B cell (primary cell): ENCODE measurements at regions not wholly inside any gene's neighbourhood (a gene's known extent, or its start where the extent isn't known, plus 50 kb on each side); places are given as distances from the start of the nearest gene placed in this dataset.

ENCODE experiments used
- EZH2 ChIP-seq: IDR thresholded peaks from 2 replicates; pipeline ENCODE4 v1.6.1; 2012; ENCODE audit warnings: borderline replicate concordance, low read depth, mild to moderate bottlenecking, moderate library complexity, low read length; ENCODE audit not compliant: insufficient read depth, poor library complexity, severe bottlenecking
- TF ChIP-seq, protein P1 (sequence below): fragments of 200-600 bp; IDR thresholded peaks from one replicate; pipeline ENCODE4 v1.8.0; 2022; ENCODE audit warnings: antibody characterized with exemption, mild to moderate bottlenecking

- TF ChIP-seq, protein P1, sequence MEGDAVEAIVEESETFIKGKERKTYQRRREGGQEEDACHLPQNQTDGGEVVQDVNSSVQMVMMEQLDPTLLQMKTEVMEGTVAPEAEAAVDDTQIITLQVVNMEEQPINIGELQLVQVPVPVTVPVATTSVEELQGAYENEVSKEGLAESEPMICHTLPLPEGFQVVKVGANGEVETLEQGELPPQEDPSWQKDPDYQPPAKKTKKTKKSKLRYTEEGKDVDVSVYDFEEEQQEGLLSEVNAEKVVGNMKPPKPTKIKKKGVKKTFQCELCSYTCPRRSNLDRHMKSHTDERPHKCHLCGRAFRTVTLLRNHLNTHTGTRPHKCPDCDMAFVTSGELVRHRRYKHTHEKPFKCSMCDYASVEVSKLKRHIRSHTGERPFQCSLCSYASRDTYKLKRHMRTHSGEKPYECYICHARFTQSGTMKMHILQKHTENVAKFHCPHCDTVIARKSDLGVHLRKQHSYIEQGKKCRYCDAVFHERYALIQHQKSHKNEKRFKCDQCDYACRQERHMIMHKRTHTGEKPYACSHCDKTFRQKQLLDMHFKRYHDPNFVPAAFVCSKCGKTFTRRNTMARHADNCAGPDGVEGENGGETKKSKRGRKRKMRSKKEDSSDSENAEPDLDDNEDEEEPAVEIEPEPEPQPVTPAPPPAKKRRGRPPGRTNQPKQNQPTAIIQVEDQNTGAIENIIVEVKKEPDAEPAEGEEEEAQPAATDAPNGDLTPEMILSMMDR, result no peak
- TF ChIP-seq EZH2, result no peak
Measured at GRCh38 chr7:52917982-52918578, 117.4 kb upstream of the POM121L12 start.
